CD14-positive monocyte (primary cell): ENCODE measurements at regions not wholly inside any gene's neighbourhood (a gene's known extent, or its start where the extent isn't known, plus 50 kb on each side); places are given as distances from the start of the nearest gene placed in this dataset.

Experiments
- DNase-seq, 3 donors: peaks; one replicate each; pipeline ENCODE4 v3.0.0-alpha.2; 2011 to 2022
- H2AFZ ChIP-seq: 2 replicates; pipeline ENCODE4 v1.6.0; 2012; ENCODE audit warnings: mild to moderate bottlenecking, low read depth, low read length, inconsistent platforms; ENCODE audit not compliant: insufficient read depth, poor library complexity, severe bottlenecking
- H3K27ac ChIP-seq, 2 donors: 1 replicate in 1 of 2; 2 replicates in 1 of 2; pipeline ENCODE4 v1.5.1; 2012 to 2013; ENCODE audit warnings: low read length in 2 of 2, control low read depth in 1 of 2, inconsistent platforms in 1 of 2, low read depth in 1 of 2, mild to moderate bottlenecking in 1 of 2
- H3K27me3 ChIP-seq, 2 donors: one replicate each; pipeline versions ENCODE4 v1.6.0 to v1.6.1; 2011 to 2013; ENCODE audit warnings: low read length in 2 of 2; ENCODE audit not compliant: control insufficient read depth in 2 of 2, insufficient read depth in 2 of 2
- H3K36me3 ChIP-seq, 2 donors: replicated peaks in 1 of 2; 1 replicate in 1 of 2; 2 replicates in 1 of 2; pipeline versions ENCODE4 v1.5.1 to v1.6.1; 2012 to 2013; ENCODE audit warnings: low read length in 2 of 2, control low read depth in 1 of 2, inconsistent platforms in 1 of 2, mild to moderate bottlenecking in 1 of 2; ENCODE audit not compliant: insufficient read depth in 2 of 2, control insufficient read depth in 1 of 2
- H3K4me1 ChIP-seq, 2 donors: 1 replicate in 1 of 2; 2 replicates in 1 of 2; pipeline versions ENCODE4 v1.5.1 to v1.6.1; 2012 to 2013; ENCODE audit warnings: low read length in 2 of 2, control low read depth in 1 of 2, inconsistent platforms in 1 of 2, mild to moderate bottlenecking in 1 of 2, moderate library complexity in 1 of 2; ENCODE audit not compliant: insufficient read depth in 2 of 2, control insufficient read depth in 1 of 2
- H3K4me2 ChIP-seq: replicated peaks from 2 replicates; pipeline ENCODE3; 2012; ENCODE audit warnings: low read length, moderate library complexity, mild to moderate bottlenecking; ENCODE audit not compliant: poor library complexity, severe bottlenecking; ENCODE audit errors: extremely low read depth
- H3K4me3 ChIP-seq, 3 experiments: fragments of 200-600 bp in 1 of 3; sonication (generic) in 1 of 3; replicated peaks in 1 of 3; 1 replicate in 2 of 3; 2 replicates in 1 of 3; pipeline ENCODE4 v1.5.1; 2011 to 2013; ENCODE audit warnings: low read length in 3 of 3, mild to moderate bottlenecking in 3 of 3, control low read depth in 2 of 3, low read depth in 2 of 3, inconsistent platforms in 1 of 3, moderate library complexity in 1 of 3
- H3K79me2 ChIP-seq: 2 replicates; pipeline ENCODE4 v1.6.0; 2012; ENCODE audit warnings: mild to moderate bottlenecking, control low read depth, inconsistent platforms, low read length, moderate library complexity; ENCODE audit not compliant: insufficient read depth
- H3K9ac ChIP-seq: 2 replicates; pipeline ENCODE4 v1.6.0; 2017; ENCODE audit warnings: low read length, mild to moderate bottlenecking; ENCODE audit not compliant: insufficient read depth, poor library complexity, severe bottlenecking
- H3K9me3 ChIP-seq, 2 donors: replicated peaks in 1 of 2; 1 replicate in 1 of 2; 2 replicates in 1 of 2; pipeline versions ENCODE4 v1.5.1 to v1.6.1; 2012 to 2013; ENCODE audit warnings: low read length in 2 of 2, control low read depth in 1 of 2; ENCODE audit not compliant: control insufficient read depth in 1 of 2, insufficient read depth in 1 of 2
- H4K20me1 ChIP-seq: 2 replicates; pipeline ENCODE4 v1.6.0; 2012; ENCODE audit warnings: mild to moderate bottlenecking, low read length, control low read depth, moderate library complexity; ENCODE audit not compliant: insufficient read depth
- H3K27ac Mint-ChIP-seq, 7 donors: one replicate each; pipeline ENCODE4 v1.8.0; 2020; ENCODE audit warnings: mild to moderate bottlenecking in 7 of 7, mixed read lengths in 7 of 7, moderate library complexity in 6 of 7, inconsistent platforms in 2 of 7
- H3K27me3 Mint-ChIP-seq, 3 donors: one replicate each; pipeline ENCODE4 v1.8.0; 2021 to 2022; ENCODE audit warnings: low read depth in 3 of 3, mild to moderate bottlenecking in 3 of 3, mixed read lengths in 3 of 3, moderate library complexity in 3 of 3, inconsistent platforms in 1 of 3
- H3K36me3 Mint-ChIP-seq, 2 donors: one replicate each; pipeline ENCODE4 v1.8.0; 2020; ENCODE audit warnings: mixed read lengths in 2 of 2, inconsistent platforms in 1 of 2, mild to moderate bottlenecking in 1 of 2
- H3K4me1 Mint-ChIP-seq: one replicate; pipeline ENCODE4 v1.8.0; 2020; ENCODE audit warnings: mild to moderate bottlenecking, mixed read lengths
- H3K4me3 Mint-ChIP-seq, 2 donors: one replicate each; pipeline ENCODE4 v1.8.0; 2020; ENCODE audit warnings: mild to moderate bottlenecking in 2 of 2, mixed read lengths in 2 of 2, moderate library complexity in 1 of 2
- H3K9me3 Mint-ChIP-seq, 7 donors: one replicate each; pipeline ENCODE4 v1.8.0; 2020 to 2022; ENCODE audit warnings: mixed read lengths in 7 of 7, mild to moderate bottlenecking in 6 of 7, moderate library complexity in 6 of 7, inconsistent platforms in 2 of 7
- CTCF ChIP-seq: fragments of 200-600 bp; IDR thresholded peaks from one replicate; pipeline ENCODE4 v1.8.0; 2022; ENCODE audit warnings: antibody characterized with exemption, mild to moderate bottlenecking
- WGBS: methylation state at CpG from one replicate; pipeline ENCODE4 v1.1.5; 2013; ENCODE audit warnings: missing lambda C conversion rate; ENCODE audit not compliant: insufficient coverage; 5-methylcytosine and 5-hydroxymethylcytosine counted together
- intact Hi-C, 2 donors: fragments of 100-400 bp; cut with micrococcal nuclease; formaldehyde crosslinking; loops; one replicate each; pipeline versions ENCODE4 v1.15.0 to v1.15.1; 2023

- H3K27me3 Mint-ChIP-seq: no peaks in the 10 kb centered on the region
- H3K27ac Mint-ChIP-seq: no peak overlapping the region
- H3K79me2 ChIP-seq: no peaks in the 10 kb centered on the region
- H3K9ac ChIP-seq: no peak overlapping the region
- TF ChIP-seq CTCF: no peak
- H3K36me3 ChIP-seq: no peaks in the 10 kb centered on the region
- no peaks in the 10 kb centered on the region for H3K36me3 Mint-ChIP-seq
- WGBS: 50% methylated on average over 2 of the region's 3 CpGs
- H4K20me1 ChIP-seq: no peaks in the 10 kb centered on the region
- no peaks in the 10 kb centered on the region for H3K4me1 Mint-ChIP-seq
- H3K4me2 ChIP-seq: no peak overlapping the region
- H3K4me3 Mint-ChIP-seq: no peak overlapping the region
- no peak for DNase-seq
- no peaks in the 10 kb centered on the region for H3K4me1 ChIP-seq
- intact Hi-C loops: no loop called here
- H3K4me3 ChIP-seq: no peak overlapping the region
- H2AFZ ChIP-seq: no peak overlapping the region
- no peaks in the 10 kb centered on the region for H3K27me3 ChIP-seq
- H3K27ac ChIP-seq: no peak overlapping the region
- peaks cover 32 to 35% of the 10 kb centered on the region in 2 donors for H3K9me3 ChIP-seq
- H3K9me3 Mint-ChIP-seq: peaks cover 0 to 11% (median 3%) of the 10 kb centered on the region in 7 donors
These were observed 726.2 kb upstream of the SGCG start for GRCh38 chr13:22454586-22454985.

- intact Hi-C loops: no loop called here
- no peak overlapping the region for H3K9ac ChIP-seq
- TF ChIP-seq CTCF: no peak
- H3K27me3 ChIP-seq: no peaks in the 10 kb centered on the region
- H3K9me3 ChIP-seq: peaks cover 32 to 39% of the 10 kb centered on the region in 2 donors
- H3K4me2 ChIP-seq: no peak overlapping the region
- Mint-ChIP-seq H3K36me3 (no peaks in the 10 kb centered on the region), H3K27ac (no peak overlapping the region), H3K4me3 (no peak overlapping the region), H3K4me1 (no peaks in the 10 kb centered on the region), H3K27me3 (no peaks in the 10 kb centered on the region), H3K9me3 (peaks cover 0 to 11% (median 3%) of the 10 kb centered on the region in 7 donors)
- no peak for DNase-seq
- no peaks in the 10 kb centered on the region for H3K79me2 ChIP-seq
- H3K27ac ChIP-seq: no peak overlapping the region
- H3K4me3 ChIP-seq: no peak overlapping the region
- no CpG with 5 or more reads among the region's 2 CpGs for WGBS
- no peaks in the 10 kb centered on the region for H3K4me1 ChIP-seq
- no peaks in the 10 kb centered on the region for H3K36me3 ChIP-seq
- no peak overlapping the region for H2AFZ ChIP-seq
- no peaks in the 10 kb centered on the region for H4K20me1 ChIP-seq
These were observed 725.7 kb upstream of the SGCG start for GRCh38 chr13:22455036-22455435.
